ENCODE measurements at regions not wholly inside any gene's neighbourhood (a gene's known extent, or its start where the extent isn't known, plus 50 kb on each side); places are given as distances from the start of the nearest gene placed in this dataset.

- no peaks in the 10 kb centered on the region for H3K9me3 ChIP-seq (ENCODE audit: low read depth)
- H2AFZ ChIP-seq: no peak overlapping the region
- TF ChIP-seq EZH2 (IDR thresholded peaks at IDR 0.05; ENCODE audit: insufficient read depth, poor library complexity, severe bottlenecking) (no peak), EZH2phosphoT487 (IDR thresholded peaks at IDR 0.05; ENCODE audit: insufficient read depth, low read depth) (no peak)
- H3K27me3 ChIP-seq (replicated peaks; ENCODE audit: insufficient read depth): no peaks in the 10 kb centered on the region
- no peak for DNase-seq
- H4K20me1 ChIP-seq (ENCODE audit: insufficient read depth): no peaks in the 10 kb centered on the region
- 47 to 58% methylated on average over 22 to 23 of the region's 23 CpGs for WGBS, 2 experiments (ENCODE audit: low coverage in 1 of 2, low lambda C conversion rate in 2 of 2, missing lambda C conversion rate in 2 of 2)
- no peak overlapping the region for H3K9ac ChIP-seq
- H3K4me2 ChIP-seq (ENCODE audit: unreplicated experiment): no peak overlapping the region
- H3K27ac ChIP-seq: no peak overlapping the region
- H3K9me2 ChIP-seq (ENCODE audit: insufficient read depth): no peaks in the 10 kb centered on the region
- no peaks in the 10 kb centered on the region for H3K36me3 ChIP-seq (ENCODE audit: low read depth)
- in situ Hi-C loops (cut with MboI): no loop called here
- H3K79me2 ChIP-seq (ENCODE audit: insufficient read depth): no peaks in the 10 kb centered on the region
- no peaks in the 10 kb centered on the region for H3K4me1 ChIP-seq (ENCODE audit: insufficient read depth)
- no peak overlapping the region for H3K4me3 ChIP-seq
- H3F3A ChIP-seq (ENCODE audit: insufficient read depth): no peaks in the 10 kb centered on the region
Measured at GRCh38 chr10:130728531-130729215, 582.8 kb downstream of the TCERG1L start.

DNA sequence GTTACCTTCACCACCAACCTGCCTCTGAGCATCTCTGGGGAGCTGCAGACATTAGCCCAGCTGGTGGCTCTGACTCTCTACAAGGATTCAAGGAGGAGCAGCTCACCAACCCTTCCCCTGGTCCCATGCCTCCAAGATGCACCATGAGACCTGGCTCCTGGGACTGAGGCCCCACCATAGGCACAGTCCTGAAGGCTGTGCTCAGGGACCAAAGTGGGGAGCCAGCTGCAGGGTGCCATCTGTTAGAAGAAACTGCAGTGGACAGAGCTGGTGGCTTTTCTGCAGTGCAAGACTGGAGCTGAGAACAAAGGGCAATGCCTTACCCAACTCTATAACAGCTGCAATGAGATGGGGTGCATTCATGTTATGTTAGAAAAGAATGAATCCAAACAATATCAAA, 581.6 kb downstream of the TCERG1L start:
- no peaks in the 10 kb centered on the region for H3K9me3 ChIP-seq (ENCODE audit: low read depth)
- no peaks in the 10 kb centered on the region for H3K27me3 ChIP-seq (replicated peaks; ENCODE audit: insufficient read depth)
- no peaks in the 10 kb centered on the region for H4K20me1 ChIP-seq (ENCODE audit: insufficient read depth)
- H3K4me1 ChIP-seq (ENCODE audit: insufficient read depth): no peaks in the 10 kb centered on the region
- TF ChIP-seq EZH2phosphoT487 (IDR thresholded peaks at IDR 0.05; ENCODE audit: insufficient read depth, low read depth): no peak
- TF ChIP-seq EZH2 (IDR thresholded peaks at IDR 0.05; ENCODE audit: insufficient read depth, poor library complexity, severe bottlenecking): no peak
- H3K4me2 ChIP-seq (ENCODE audit: unreplicated experiment): no peak overlapping the region
- H3K9me2 ChIP-seq (ENCODE audit: insufficient read depth): no peaks in the 10 kb centered on the region
- H3F3A ChIP-seq (ENCODE audit: insufficient read depth): no peaks in the 10 kb centered on the region
- H3K79me2 ChIP-seq (ENCODE audit: insufficient read depth): no peaks in the 10 kb centered on the region
- H3K9ac ChIP-seq: no peak overlapping the region
- H3K4me3 ChIP-seq: no peak overlapping the region
- no peak for DNase-seq
- no peaks in the 10 kb centered on the region for H3K36me3 ChIP-seq (ENCODE audit: low read depth)
- no peak overlapping the region for H2AFZ ChIP-seq
- in situ Hi-C loops (cut with MboI): no loop called here
- H3K27ac ChIP-seq: no peak overlapping the region

DNA sequence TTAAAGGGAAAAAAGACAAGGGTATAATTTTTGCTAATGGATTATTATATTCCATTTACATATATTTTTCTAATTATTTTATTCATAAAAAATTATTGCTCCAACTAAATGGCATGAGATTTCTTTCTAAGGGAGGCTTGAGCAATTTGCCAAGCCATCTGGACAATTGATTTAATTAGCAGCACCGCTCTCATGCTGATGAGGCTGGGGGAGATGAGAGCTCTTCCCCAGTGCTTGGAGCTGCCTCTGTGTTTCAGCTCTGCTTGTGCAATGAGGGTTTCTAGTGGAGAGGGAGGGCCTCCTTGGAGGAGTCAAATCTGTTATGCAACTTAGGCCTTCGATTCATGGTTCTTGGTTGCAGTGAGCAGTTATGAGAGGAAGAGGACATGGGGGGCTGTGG, 574.3 kb downstream of the TCERG1L start:
- H3K4me2 ChIP-seq (ENCODE audit: unreplicated experiment): no peak overlapping the region

GRCh38 chr10:130737621-130738020, 573.9 kb downstream of the TCERG1L start:
- Histone ChIP-seq H3F3A (ENCODE audit: insufficient read depth) (no peaks in the 10 kb centered on the region), H3K27ac (no peak overlapping the region), H3K36me3 (ENCODE audit: low read depth) (no peaks in the 10 kb centered on the region), H3K4me3 (no peak overlapping the region), H3K4me1 (ENCODE audit: insufficient read depth) (no peaks in the 10 kb centered on the region), H2AFZ (no peak overlapping the region), H3K9me3 (ENCODE audit: low read depth) (no peaks in the 10 kb centered on the region), H3K79me2 (ENCODE audit: insufficient read depth) (no peaks in the 10 kb centered on the region), H3K4me2 (ENCODE audit: unreplicated experiment) (no peak overlapping the region), H3K27me3 (replicated peaks; ENCODE audit: insufficient read depth) (no peaks in the 10 kb centered on the region), H3K9me2 (ENCODE audit: insufficient read depth) (no peaks in the 10 kb centered on the region), H3K9ac (no peak overlapping the region), H4K20me1 (ENCODE audit: insufficient read depth) (no peaks in the 10 kb centered on the region)
- DNase-seq: peak; percentile 0
- TF ChIP-seq EZH2 (IDR thresholded peaks at IDR 0.05; ENCODE audit: insufficient read depth, poor library complexity, severe bottlenecking): no peak
- TF ChIP-seq EZH2phosphoT487 (IDR thresholded peaks at IDR 0.05; ENCODE audit: insufficient read depth, low read depth): no peak
- in situ Hi-C loops (cut with MboI): no loop called here
- WGBS, 2 experiments (ENCODE audit: low coverage in 1 of 2, low lambda C conversion rate in 2 of 2, missing lambda C conversion rate in 2 of 2): 18 to 19% methylated on average over 5 of the region's 5 CpGs

More for the DNA sequence above, 574.3 kb downstream of the TCERG1L start:
- WGBS, 2 experiments (ENCODE audit: low coverage in 1 of 2, low lambda C conversion rate in 2 of 2, missing lambda C conversion rate in 2 of 2): 4 to 16% methylated on average over 2 of the region's 2 CpGs
- no peaks in the 10 kb centered on the region for H3K4me1 ChIP-seq (ENCODE audit: insufficient read depth)
- H3K9me2 ChIP-seq (ENCODE audit: insufficient read depth): no peaks in the 10 kb centered on the region
- H3K36me3 ChIP-seq (ENCODE audit: low read depth): no peaks in the 10 kb centered on the region
- H3K4me3 ChIP-seq: no peak overlapping the region
- H3K9ac ChIP-seq: no peak overlapping the region
- no peaks in the 10 kb centered on the region for H3K27me3 ChIP-seq (replicated peaks; ENCODE audit: insufficient read depth)
- in situ Hi-C loops (cut with MboI): no loop called here
- DNase-seq: no peak
- TF ChIP-seq EZH2 (IDR thresholded peaks at IDR 0.05; ENCODE audit: insufficient read depth, poor library complexity, severe bottlenecking) (no peak), EZH2phosphoT487 (IDR thresholded peaks at IDR 0.05; ENCODE audit: insufficient read depth, low read depth) (no peak)
- no peak overlapping the region for H3K27ac ChIP-seq
- H3K9me3 ChIP-seq (ENCODE audit: low read depth): no peaks in the 10 kb centered on the region
- H3F3A ChIP-seq (ENCODE audit: insufficient read depth): no peaks in the 10 kb centered on the region
- H4K20me1 ChIP-seq (ENCODE audit: insufficient read depth): no peaks in the 10 kb centered on the region
- no peaks in the 10 kb centered on the region for H3K79me2 ChIP-seq (ENCODE audit: insufficient read depth)
- no peak overlapping the region for H2AFZ ChIP-seq

Data from GM23248 (cell line).